ENCODE measurements at regions not wholly inside any gene's neighbourhood (a gene's known extent, or its start where the extent isn't known, plus 50 kb on each side); places are given as distances from the start of the nearest gene placed in this dataset.

GRCh38 chr5:174283211-174284005, 237.9 kb downstream of the NSG2 start:
- no peaks in the 10 kb centered on the region for H3K36me3 ChIP-seq (ENCODE audit: insufficient read depth in 1 of 2, low read depth in 1 of 2)
- DNase-seq: no peak
- H3K27ac ChIP-seq: no peak overlapping the region
- peaks cover 0 to 12% (median 0%) of the 10 kb centered on the region in 3 donors for H3K27me3 ChIP-seq (ENCODE audit: insufficient read depth in 3 of 3, low read length in 2 of 3)
- no peak overlapping the region for H3K4me3 ChIP-seq
- WGBS, 3 donors: 77 to 85% (median 78%) methylated on average over 9 of the region's 9 CpGs
- no peak for ATAC-seq
- no peaks in the 10 kb centered on the region for H3K9me3 ChIP-seq
- no peaks in the 10 kb centered on the region for H3K4me1 ChIP-seq
- intact Hi-C loops (cut with DNase I): no loop called here
- TF ChIP-seq CTCF (IDR thresholded peaks at IDR 0.05): no peak

DNA sequence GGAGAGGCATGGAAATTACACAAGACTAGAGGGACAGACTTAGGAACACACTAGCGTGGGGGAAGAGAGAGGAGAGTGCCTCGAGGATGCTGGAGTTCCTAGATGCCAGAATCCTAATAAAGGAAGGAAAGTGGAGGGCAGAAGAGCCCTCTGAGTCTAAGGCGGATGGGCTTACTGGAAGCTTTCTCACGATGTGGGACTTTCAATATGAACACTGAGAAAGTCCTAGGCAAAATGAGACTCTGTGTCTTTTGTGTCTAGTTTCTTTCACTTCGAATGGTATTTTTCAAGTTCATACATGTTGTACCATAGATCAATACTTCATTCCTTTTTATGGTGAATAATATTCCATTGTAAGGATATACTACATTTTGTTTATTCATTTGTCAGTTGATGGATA, 239.4 kb downstream of the NSG2 start:
- Histone ChIP-seq H3K36me3 (ENCODE audit: insufficient read depth in 1 of 2, low read depth in 1 of 2) (no peaks in the 10 kb centered on the region), H3K9me3 (no peaks in the 10 kb centered on the region), H3K4me1 (no peaks in the 10 kb centered on the region), H3K4me3 (no peak overlapping the region), H3K27me3 (ENCODE audit: insufficient read depth in 3 of 3, low read length in 2 of 3) (peaks cover 0 to 12% (median 0%) of the 10 kb centered on the region in 3 donors), H3K27ac (no peak overlapping the region)
- DNase-seq: no peak
- intact Hi-C loops (cut with DNase I): no loop called here
- TF ChIP-seq CTCF (IDR thresholded peaks at IDR 0.05): no peak
- 55 to 64% (median 57%) methylated on average over 5 of the region's 5 CpGs for WGBS, 3 donors
- no peak for ATAC-seq

- ATAC-seq (no peak), DNase-seq (no peak)
- H3K4me3 ChIP-seq: no peak overlapping the region
- H3K27me3 ChIP-seq (ENCODE audit: insufficient read depth in 3 of 3, low read length in 2 of 3): peaks cover 0 to 9% (median 2%) of the 10 kb centered on the region in 3 donors
- H3K36me3 ChIP-seq (ENCODE audit: insufficient read depth in 1 of 2, low read depth in 1 of 2): no peaks in the 10 kb centered on the region
- H3K9me3 ChIP-seq: no peaks in the 10 kb centered on the region
- H3K4me1 ChIP-seq: no peaks in the 10 kb centered on the region
- 82 to 91% (median 83%) methylated on average over 4 of the region's 4 CpGs for WGBS, 3 donors
- intact Hi-C loops (cut with DNase I): no loop called here
- TF ChIP-seq CTCF (IDR thresholded peaks at IDR 0.05): no peak
- H3K27ac ChIP-seq: no peak overlapping the region
Measured at GRCh38 chr5:174287761-174288160, 242.3 kb downstream of the NSG2 start.

GRCh38 chr5:174288439-174288838, 242.9 kb downstream of the NSG2 start:
- no peaks in the 10 kb centered on the region for H3K9me3 ChIP-seq

More at GRCh38 chr5:174288439-174288838, 242.9 kb downstream of the NSG2 start:
- no peak for DNase-seq
- ATAC-seq: no peak
- intact Hi-C loops (cut with DNase I): no loop called here
- Histone ChIP-seq H3K27me3 (ENCODE audit: insufficient read depth in 3 of 3, low read length in 2 of 3) (peaks cover 0 to 9% (median 2%) of the 10 kb centered on the region in 3 donors), H3K4me1 (no peaks in the 10 kb centered on the region), H3K36me3 (ENCODE audit: insufficient read depth in 1 of 2, low read depth in 1 of 2) (no peaks in the 10 kb centered on the region), H3K4me3 (no peak overlapping the region), H3K27ac (no peak overlapping the region)
- no peak for TF ChIP-seq CTCF (IDR thresholded peaks at IDR 0.05)
- WGBS, 3 donors: 69 to 78% (median 74%) methylated on average over 6 of the region's 6 CpGs

Measured in psoas muscle (tissue), 7 donors.